ENCODE measurements at regions not wholly inside any gene's neighbourhood (a gene's known extent, or its start where the extent isn't known, plus 50 kb on each side); places are given as distances from the start of the nearest gene placed in this dataset.

GRCh38 chr11:92850296-92850826, 119.1 kb upstream of the MTNR1B start:
- Histone ChIP-seq H3K9me3 (no peaks in the 10 kb centered on the region), H3K4me1 (no peaks in the 10 kb centered on the region), H3K36me3 (no peaks in the 10 kb centered on the region), H3K27ac (no peak overlapping the region), H3K4me3 (no peak overlapping the region), H3K27me3 (no peaks in the 10 kb centered on the region)
- DNase-seq (no peak), ATAC-seq (no peak)
- no peak for TF ChIP-seq POLR2A (IDR thresholded peaks at IDR 0.05)
- TF ChIP-seq, protein P1, sequence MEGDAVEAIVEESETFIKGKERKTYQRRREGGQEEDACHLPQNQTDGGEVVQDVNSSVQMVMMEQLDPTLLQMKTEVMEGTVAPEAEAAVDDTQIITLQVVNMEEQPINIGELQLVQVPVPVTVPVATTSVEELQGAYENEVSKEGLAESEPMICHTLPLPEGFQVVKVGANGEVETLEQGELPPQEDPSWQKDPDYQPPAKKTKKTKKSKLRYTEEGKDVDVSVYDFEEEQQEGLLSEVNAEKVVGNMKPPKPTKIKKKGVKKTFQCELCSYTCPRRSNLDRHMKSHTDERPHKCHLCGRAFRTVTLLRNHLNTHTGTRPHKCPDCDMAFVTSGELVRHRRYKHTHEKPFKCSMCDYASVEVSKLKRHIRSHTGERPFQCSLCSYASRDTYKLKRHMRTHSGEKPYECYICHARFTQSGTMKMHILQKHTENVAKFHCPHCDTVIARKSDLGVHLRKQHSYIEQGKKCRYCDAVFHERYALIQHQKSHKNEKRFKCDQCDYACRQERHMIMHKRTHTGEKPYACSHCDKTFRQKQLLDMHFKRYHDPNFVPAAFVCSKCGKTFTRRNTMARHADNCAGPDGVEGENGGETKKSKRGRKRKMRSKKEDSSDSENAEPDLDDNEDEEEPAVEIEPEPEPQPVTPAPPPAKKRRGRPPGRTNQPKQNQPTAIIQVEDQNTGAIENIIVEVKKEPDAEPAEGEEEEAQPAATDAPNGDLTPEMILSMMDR (IDR thresholded peaks at IDR 0.05), result no peak
- intact Hi-C loops (cut with DNase I), result no loop called here
- WGBS (ENCODE audit: insufficient coverage, low coverage, low lambda C conversion rate, missing lambda C conversion rate), result 61% methylated on average over 4 of the region's 4 CpGs

- intact Hi-C loops (cut with DNase I), result no loop called here
These were observed 117.2 kb upstream of the MTNR1B start for GRCh38 chr11:92852229-92852628.

DNA sequence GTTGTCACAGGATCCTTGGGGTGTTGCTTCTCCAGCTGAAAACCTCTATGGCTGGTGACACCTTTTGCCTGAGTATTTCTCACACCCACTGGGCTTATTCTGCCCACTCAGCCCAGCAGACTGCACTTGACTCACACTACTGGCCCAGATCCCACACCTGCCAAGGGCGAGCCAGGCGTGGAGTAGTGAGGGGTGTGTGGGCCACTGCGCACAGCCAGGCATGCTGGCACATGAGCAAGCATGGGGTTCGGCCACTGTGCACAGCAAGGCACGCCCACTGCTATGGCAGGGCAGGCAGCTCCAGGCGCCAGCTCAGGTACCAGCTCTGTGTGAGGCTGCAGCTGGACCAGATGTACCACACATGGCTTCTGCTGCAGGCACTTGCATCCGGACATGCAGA, 116.5 kb upstream of the MTNR1B start:
- Histone ChIP-seq H3K9me3 (no peaks in the 10 kb centered on the region), H3K4me1 (no peaks in the 10 kb centered on the region), H3K27ac (no peak overlapping the region), H3K36me3 (no peaks in the 10 kb centered on the region), H3K4me3 (no peak overlapping the region), H3K27me3 (no peaks in the 10 kb centered on the region)
- DNase-seq (no peak), ATAC-seq (no peak)
- intact Hi-C loops (cut with DNase I), result no loop called here
- TF ChIP-seq POLR2A (IDR thresholded peaks at IDR 0.05), result no peak
- TF ChIP-seq, protein P1 (IDR thresholded peaks at IDR 0.05), result no peak
- no CpG with 5 or more reads among the region's 7 CpGs for WGBS (ENCODE audit: insufficient coverage, low coverage, low lambda C conversion rate, missing lambda C conversion rate)

More at GRCh38 chr11:92852229-92852628, 117.2 kb upstream of the MTNR1B start:
- TF ChIP-seq POLR2A (IDR thresholded peaks at IDR 0.05), result no peak
- TF ChIP-seq, protein P1 (IDR thresholded peaks at IDR 0.05), result no peak
- Histone ChIP-seq H3K4me3 (no peak overlapping the region), H3K9me3 (no peaks in the 10 kb centered on the region), H3K36me3 (no peaks in the 10 kb centered on the region), H3K27me3 (no peaks in the 10 kb centered on the region), H3K4me1 (no peaks in the 10 kb centered on the region), H3K27ac (no peak overlapping the region)
- DNase-seq (no peak), ATAC-seq (no peak)

DNA sequence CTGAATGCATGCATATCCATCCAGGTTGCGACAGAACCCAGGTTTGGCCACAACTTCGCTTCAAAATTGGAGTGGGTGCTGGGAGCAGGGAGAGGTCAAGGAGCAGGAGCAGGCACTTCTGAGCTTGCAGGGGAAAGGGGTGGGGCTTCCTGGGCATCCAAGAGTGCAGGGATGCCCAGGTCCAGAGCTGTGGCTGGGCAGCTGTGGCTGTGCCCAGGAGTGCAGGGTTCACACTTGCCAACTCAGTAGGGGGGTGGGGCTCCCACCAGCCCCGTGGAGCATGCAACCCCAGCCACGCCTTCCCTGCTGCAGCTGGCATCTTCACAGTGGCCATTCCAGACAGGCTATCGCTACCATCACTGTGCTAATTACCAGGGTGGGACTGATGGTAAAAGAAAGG, 115.3 kb upstream of the MTNR1B start:
- Histone ChIP-seq H3K4me1 (no peaks in the 10 kb centered on the region), H3K9me3 (no peaks in the 10 kb centered on the region), H3K36me3 (no peaks in the 10 kb centered on the region), H3K27me3 (no peaks in the 10 kb centered on the region), H3K27ac (no peak overlapping the region), H3K4me3 (no peak overlapping the region)
- WGBS (ENCODE audit: insufficient coverage, low coverage, low lambda C conversion rate, missing lambda C conversion rate), result 41% methylated on average over 3 of the region's 5 CpGs
- intact Hi-C loops (cut with DNase I), result no loop called here
- no peak for TF ChIP-seq POLR2A (IDR thresholded peaks at IDR 0.05)
- TF ChIP-seq, protein P1 (IDR thresholded peaks at IDR 0.05), result no peak
- ATAC-seq (no peak), DNase-seq (no peak)

- 44% methylated on average over 3 of the region's 3 CpGs for WGBS (ENCODE audit: insufficient coverage, low coverage, low lambda C conversion rate, missing lambda C conversion rate)
- ATAC-seq, result no peak
- H3K4me3 ChIP-seq, result no peak overlapping the region
These were observed 114.5 kb upstream of the MTNR1B start for GRCh38 chr11:92854952-92855351.

More at GRCh38 chr11:92854952-92855351, 114.5 kb upstream of the MTNR1B start:
- Histone ChIP-seq H3K9me3 (no peaks in the 10 kb centered on the region), H3K36me3 (no peaks in the 10 kb centered on the region), H3K4me1 (no peaks in the 10 kb centered on the region), H3K27ac (no peak overlapping the region), H3K27me3 (no peaks in the 10 kb centered on the region)
- intact Hi-C loops (cut with DNase I), result no loop called here
- TF ChIP-seq, protein P1 (IDR thresholded peaks at IDR 0.05), result no peak
- TF ChIP-seq POLR2A (IDR thresholded peaks at IDR 0.05), result no peak
- DNase-seq, result no peak
